ENCODE measurements at regions not wholly inside any gene's neighbourhood (a gene's known extent, or its start where the extent isn't known, plus 50 kb on each side); places are given as distances from the start of the nearest gene placed in this dataset.

- H3K4me3 ChIP-seq (ENCODE audit: low read depth, low read length), result no peak overlapping the region
- DNase-seq (ENCODE audit: low read depth), result no peak
- TF ChIP-seq CTCF (IDR thresholded peaks at IDR 0.05; ENCODE audit: control insufficient read depth, extremely low read depth, insufficient read depth), result no peak
Measured at GRCh38 chr7:56491636-56492425, 375.6 kb upstream of the NUPR2 start.

- no peak for DNase-seq (ENCODE audit: low read depth)
- no peak overlapping the region for H3K4me3 ChIP-seq (ENCODE audit: low read depth, low read length)
- no peak for TF ChIP-seq CTCF (IDR thresholded peaks at IDR 0.05; ENCODE audit: control insufficient read depth, extremely low read depth, insufficient read depth)
Measured at GRCh38 chr7:56483861-56484550, 367.8 kb upstream of the NUPR2 start.

- no peak overlapping the region for H3K4me3 ChIP-seq (ENCODE audit: low read depth, low read length)
- TF ChIP-seq CTCF (IDR thresholded peaks at IDR 0.05; ENCODE audit: control insufficient read depth, extremely low read depth, insufficient read depth), result no peak
- no peak for DNase-seq (ENCODE audit: low read depth)
Measured at GRCh38 chr7:56483153-56483552, 366.9 kb upstream of the NUPR2 start.

GRCh38 chr7:56479748-56480147 is 363.5 kb upstream of the NUPR2 start:
- no peak for DNase-seq (ENCODE audit: low read depth)
- TF ChIP-seq CTCF (IDR thresholded peaks at IDR 0.05; ENCODE audit: control insufficient read depth, extremely low read depth, insufficient read depth), result no peak
- H3K4me3 ChIP-seq (ENCODE audit: low read depth, low read length), result no peak overlapping the region

GRCh38 chr7:56479136-56479535 is 362.9 kb upstream of the NUPR2 start:
- DNase-seq (ENCODE audit: low read depth), result no peak
- H3K4me3 ChIP-seq (ENCODE audit: low read depth, low read length), result no peak overlapping the region
- no peak for TF ChIP-seq CTCF (IDR thresholded peaks at IDR 0.05; ENCODE audit: control insufficient read depth, extremely low read depth, insufficient read depth)

GRCh38 chr7:56474271-56474670 is 358.1 kb upstream of the NUPR2 start:
- H3K4me3 ChIP-seq (ENCODE audit: low read depth, low read length), result no peak overlapping the region
- no peak for TF ChIP-seq CTCF (IDR thresholded peaks at IDR 0.05; ENCODE audit: control insufficient read depth, extremely low read depth, insufficient read depth)
- DNase-seq (ENCODE audit: low read depth), result no peak

Data from LNCaP clone FGC (cell line).